ENCODE measurements at regions not wholly inside any gene's neighbourhood (a gene's known extent, or its start where the extent isn't known, plus 50 kb on each side); places are given as distances from the start of the nearest gene placed in this dataset.

- no peak overlapping the region for H3K4me3 ChIP-seq
- WGBS, 2 donors = 0 to 50% methylated on average over 1 of the region's 1 CpG
- H3K27ac ChIP-seq = no peak overlapping the region
- H3K36me3 ChIP-seq = no peaks in the 10 kb centered on the region
- no peaks in the 10 kb centered on the region for H3K9me3 ChIP-seq
- H3K4me1 ChIP-seq = no peaks in the 10 kb centered on the region
- TF ChIP-seq CTCF (IDR thresholded peaks at IDR 0.05) = no peak
- TF ChIP-seq EP300 (IDR thresholded peaks at IDR 0.05) = no peak
- TF ChIP-seq POLR2A (IDR thresholded peaks at IDR 0.05) = no peak
- no peaks in the 10 kb centered on the region for H3K27me3 ChIP-seq
- DNase-seq (ENCODE audit: low spot score in 2 of 2) = no peak
These were observed 282.0 kb upstream of the DKK2 start for GRCh38 chr4:107318078-107318477.

GRCh38 chr4:107317611-107318010, 281.5 kb upstream of the DKK2 start:
- Histone ChIP-seq H3K4me1 (no peaks in the 10 kb centered on the region), H3K36me3 (no peaks in the 10 kb centered on the region), H3K9me3 (no peaks in the 10 kb centered on the region), H3K27ac (no peak overlapping the region), H3K27me3 (no peaks in the 10 kb centered on the region), H3K4me3 (no peak overlapping the region)
- TF ChIP-seq POLR2A (IDR thresholded peaks at IDR 0.05) (no peak), EP300 (IDR thresholded peaks at IDR 0.05) (no peak), CTCF (IDR thresholded peaks at IDR 0.05) (no peak)
- no peak for DNase-seq (ENCODE audit: low spot score in 2 of 2)

GRCh38 chr4:107315584-107315983, 279.5 kb upstream of the DKK2 start:
- H3K36me3 ChIP-seq = no peaks in the 10 kb centered on the region
- no peak for DNase-seq (ENCODE audit: low spot score in 2 of 2)
- no peaks in the 10 kb centered on the region for H3K9me3 ChIP-seq
- no peaks in the 10 kb centered on the region for H3K27me3 ChIP-seq
- H3K4me3 ChIP-seq = no peak overlapping the region
- no peak overlapping the region for H3K27ac ChIP-seq
- no peaks in the 10 kb centered on the region for H3K4me1 ChIP-seq
- TF ChIP-seq POLR2A (IDR thresholded peaks at IDR 0.05) = no peak
- no peak for TF ChIP-seq EP300 (IDR thresholded peaks at IDR 0.05)
- TF ChIP-seq CTCF (IDR thresholded peaks at IDR 0.05) = no peak

GRCh38 chr4:107314156-107314555, 278.0 kb upstream of the DKK2 start:
- no peak overlapping the region for H3K27ac ChIP-seq
- no peaks in the 10 kb centered on the region for H3K4me1 ChIP-seq
- TF ChIP-seq EP300 (IDR thresholded peaks at IDR 0.05) = no peak
- TF ChIP-seq POLR2A (IDR thresholded peaks at IDR 0.05) = no peak
- no peak for TF ChIP-seq CTCF (IDR thresholded peaks at IDR 0.05)
- H3K36me3 ChIP-seq = no peaks in the 10 kb centered on the region
- DNase-seq (ENCODE audit: low spot score in 2 of 2) = no peak
- no peaks in the 10 kb centered on the region for H3K27me3 ChIP-seq
- no peaks in the 10 kb centered on the region for H3K9me3 ChIP-seq
- 88 to 93% methylated on average over 1 of the region's 1 CpG for WGBS, 2 donors
- no peak overlapping the region for H3K4me3 ChIP-seq

GRCh38 chr4:107312366-107312765, 276.3 kb upstream of the DKK2 start:
- no peak for TF ChIP-seq POLR2A (IDR thresholded peaks at IDR 0.05)
- TF ChIP-seq CTCF (IDR thresholded peaks at IDR 0.05) = no peak
- TF ChIP-seq EP300 (IDR thresholded peaks at IDR 0.05) = no peak
- no peak overlapping the region for H3K4me3 ChIP-seq
- 87 to 93% methylated on average over 4 of the region's 4 CpGs for WGBS, 2 donors
- no peaks in the 10 kb centered on the region for H3K27me3 ChIP-seq
- no peak overlapping the region for H3K27ac ChIP-seq
- H3K4me1 ChIP-seq = no peaks in the 10 kb centered on the region
- no peaks in the 10 kb centered on the region for H3K36me3 ChIP-seq
- DNase-seq (ENCODE audit: low spot score in 2 of 2) = no peak
- no peaks in the 10 kb centered on the region for H3K9me3 ChIP-seq
